ENCODE measurements at regions not wholly inside any gene's neighbourhood (a gene's known extent, or its start where the extent isn't known, plus 50 kb on each side); places are given as distances from the start of the nearest gene placed in this dataset.

GRCh38 chr7:45417268-45417667, 156.9 kb upstream of the ADCY1 start:
- Histone ChIP-seq H3K4me3 (ENCODE audit: low read depth in 1 of 3, low read length in 3 of 3) (no peak overlapping the region), H3K9ac (ENCODE audit: low read depth in 1 of 2, low read length in 2 of 2) (no peak overlapping the region), H3K9me3 (ENCODE audit: control insufficient read depth in 4 of 4, low read length in 3 of 4) (no peaks in the 10 kb centered on the region), H3K27me3 (ENCODE audit: control insufficient read depth in 4 of 4, insufficient read depth in 4 of 4, low read length in 3 of 4) (peaks cover 0 to 5% (median 0%) of the 10 kb centered on the region in 4 donors), H3K4me1 (ENCODE audit: control insufficient read depth in 4 of 4, insufficient read depth in 4 of 4, low read length in 3 of 4) (no peaks in the 10 kb centered on the region), H3K36me3 (ENCODE audit: control insufficient read depth in 4 of 4, insufficient read depth in 3 of 4, low read depth in 1 of 4, low read length in 3 of 4) (no peaks in the 10 kb centered on the region), H3K27ac (ENCODE audit: low read depth in 1 of 2, low read length in 2 of 2) (no peak overlapping the region)
- DNase-seq (ENCODE audit: low spot score): no peak
- TF ChIP-seq FOXA1 (IDR thresholded peaks at IDR 0.05): no peak
- no peak for TF ChIP-seq FOXA2 (IDR thresholded peaks at IDR 0.05)
- TF ChIP-seq RAD21 (IDR thresholded peaks at IDR 0.05): no peak
- WGBS: 67% methylated on average over 2 of the region's 2 CpGs

- WGBS: 93% methylated on average over 3 of the region's 3 CpGs
- Histone ChIP-seq H3K9ac (ENCODE audit: low read depth in 1 of 2, low read length in 2 of 2) (no peak overlapping the region), H3K4me1 (ENCODE audit: control insufficient read depth in 4 of 4, insufficient read depth in 4 of 4, low read length in 3 of 4) (no peaks in the 10 kb centered on the region), H3K9me3 (ENCODE audit: control insufficient read depth in 4 of 4, low read length in 3 of 4) (no peaks in the 10 kb centered on the region), H3K36me3 (ENCODE audit: control insufficient read depth in 4 of 4, insufficient read depth in 3 of 4, low read depth in 1 of 4, low read length in 3 of 4) (no peaks in the 10 kb centered on the region), H3K27ac (ENCODE audit: low read depth in 1 of 2, low read length in 2 of 2) (no peak overlapping the region), H3K4me3 (ENCODE audit: low read depth in 1 of 3, low read length in 3 of 3) (no peak overlapping the region), H3K27me3 (ENCODE audit: control insufficient read depth in 4 of 4, insufficient read depth in 4 of 4, low read length in 3 of 4) (peaks cover 0 to 5% (median 0%) of the 10 kb centered on the region in 4 donors)
- TF ChIP-seq MAX (IDR thresholded peaks at IDR 0.05) (no peak), SP1 (IDR thresholded peaks at IDR 0.05) (no peak), JUND (IDR thresholded peaks at IDR 0.05) (no peak), HNF4G (IDR thresholded peaks at IDR 0.05) (no peak), RAD21 (IDR thresholded peaks at IDR 0.05) (no peak), FOXA2 (IDR thresholded peaks at IDR 0.05) (no peak), ATF3 (IDR thresholded peaks at IDR 0.05) (no peak), CTCF (IDR thresholded peaks at IDR 0.05; ENCODE audit: low read depth, low read length, missing input control) (no peak), YY1 (IDR thresholded peaks at IDR 0.05) (no peak), ZBTB33 (IDR thresholded peaks at IDR 0.05) (no peak), NR2F2 (IDR thresholded peaks at IDR 0.05) (no peak), REST (IDR thresholded peaks at IDR 0.05) (no peak), TAF1 (conservative IDR thresholded peaks at IDR 0.05) (no peak), RXRA (IDR thresholded peaks at IDR 0.05) (no peak), HNF4A (conservative IDR thresholded peaks at IDR 0.05) (no peak), GABPA (IDR thresholded peaks at IDR 0.05 in 1 of 2, conservative IDR thresholded peaks at IDR 0.05 in 1 of 2) (no peak), FOXA1 (IDR thresholded peaks at IDR 0.05) (no peak), EGR1 (IDR thresholded peaks at IDR 0.05; ENCODE audit: low read depth in 2 of 2) (no peak)
- DNase-seq (ENCODE audit: low spot score): no peak
These were observed 156.4 kb upstream of the ADCY1 start for GRCh38 chr7:45417735-45418134.
